B cell (primary cell): ENCODE measurements at regions not wholly inside any gene's neighbourhood (a gene's known extent, or its start where the extent isn't known, plus 50 kb on each side); places are given as distances from the start of the nearest gene placed in this dataset.

ENCODE experiments used
- ATAC-seq: fragments of 200-7000 bp; cut with Tn5 transposase; one replicate; pipeline ENCODE4 v1.10.0; 2021; ENCODE audit warnings: low read depth, mild to moderate bottlenecking, moderate number of reproducible peaks, moderate library complexity
- CTCF ChIA-PET: fragments of 350-600 bp; sonication (Branson Sonifier 250); formaldehyde crosslinking; loops from one replicate; lab custom pipeline; 2021; ENCODE audit warnings: antibody characterized with exemption, inconsistent platforms; lab: Charles Lee
- POLR2A ChIA-PET: fragments of 350-600 bp; sonication (Branson Sonifier 250); formaldehyde crosslinking; loops from one replicate; lab custom pipeline; 2021; ENCODE audit warnings: antibody characterized with exemption; lab: Charles Lee
- DNase-seq: peaks from one replicate; pipeline ENCODE4 v3.0.0; 2013
- H2AFZ ChIP-seq: 2 replicates; pipeline ENCODE4 v1.6.1; 2012; ENCODE audit warnings: mild to moderate bottlenecking, low read depth, low read length; ENCODE audit not compliant: insufficient read depth, poor library complexity, severe bottlenecking
- H3K27ac ChIP-seq, 2 donors: 1 replicate in 1 of 2; 2 replicates in 1 of 2; pipeline ENCODE4 v1.5.1; 2012 to 2013; ENCODE audit warnings: low read length in 2 of 2, mild to moderate bottlenecking in 2 of 2, moderate library complexity in 1 of 2
- H3K27me3 ChIP-seq, 4 experiments: fragments of 200-600 bp in 1 of 4; sonication (generic) in 1 of 4; replicated peaks in 1 of 4; 1 replicate in 2 of 4; 2 replicates in 2 of 4; pipeline versions ENCODE4 v1.6.1 to v1.7.0; 2013 to 2016; ENCODE audit warnings: low read length in 3 of 4, mild to moderate bottlenecking in 2 of 4, mixed read lengths in 1 of 4, moderate library complexity in 1 of 4; ENCODE audit not compliant: insufficient read depth in 4 of 4, control insufficient read depth in 3 of 4; ENCODE audit errors: control extremely low read depth in 1 of 4
- H3K36me3 ChIP-seq, 2 experiments: replicated peaks in 1 of 2; 1 replicate in 1 of 2; 2 replicates in 1 of 2; pipeline versions ENCODE4 v1.6.1 to v1.7.1; 2013; ENCODE audit warnings: low read length in 1 of 2; ENCODE audit not compliant: insufficient read depth in 2 of 2, control insufficient read depth in 1 of 2; ENCODE audit errors: control extremely low read depth in 1 of 2, extremely low read depth in 1 of 2
- H3K4me1 ChIP-seq, 2 donors: fragments of 200-600 bp in 1 of 2; sonication (generic) in 1 of 2; 1 replicate in 1 of 2; 2 replicates in 1 of 2; pipeline versions ENCODE4 v1.5.1 to v1.6.1; 2013 to 2017; ENCODE audit warnings: low read length in 2 of 2; ENCODE audit not compliant: control insufficient read depth in 2 of 2, insufficient read depth in 2 of 2
- H3K4me2 ChIP-seq: replicated peaks from 2 replicates; pipeline ENCODE3; 2012; ENCODE audit warnings: mild to moderate bottlenecking, low read depth, low read length; ENCODE audit not compliant: poor library complexity, severe bottlenecking
- H3K4me3 ChIP-seq, 5 experiments: fragments of 200-600 bp in 1 of 5; sonication (generic) in 1 of 5; 1 replicate in 3 of 5; 2 replicates in 2 of 5; pipeline versions ENCODE4 v1.5.1 to v1.7.0; 2011 to 2016; ENCODE audit warnings: low read length in 4 of 5, mild to moderate bottlenecking in 4 of 5, low read depth in 2 of 5, control low read depth in 1 of 5, moderate library complexity in 1 of 5; ENCODE audit not compliant: insufficient read depth in 1 of 5; ENCODE audit errors: control extremely low read depth in 1 of 5, extremely low read depth in 1 of 5
- H3K79me2 ChIP-seq: fragments of 200-600 bp; sonication (generic); one replicate; pipeline ENCODE4 v1.6.0; 2016; ENCODE audit warnings: low read length; ENCODE audit not compliant: control insufficient read depth, insufficient read depth
- H3K9ac ChIP-seq: fragments of 200-600 bp; sonication (generic); 2 replicates; pipeline ENCODE4 v1.6.1; 2017; ENCODE audit warnings: mild to moderate bottlenecking, low read length, moderate library complexity
- H3K9me3 ChIP-seq, 3 donors: one replicate each; pipeline versions ENCODE4 v1.6.1 to v1.7.1; 2013; ENCODE audit warnings: low read length in 2 of 3; ENCODE audit not compliant: control insufficient read depth in 2 of 3, insufficient read depth in 1 of 3; ENCODE audit errors: control extremely low read depth in 1 of 3
- H4K20me1 ChIP-seq: 2 replicates; pipeline ENCODE4 v1.6.0; 2012; ENCODE audit warnings: mild to moderate bottlenecking, low read length; ENCODE audit not compliant: insufficient read depth, control insufficient read depth, poor library complexity, severe bottlenecking
- H3K27ac Mint-ChIP-seq: one replicate; pipeline ENCODE4 v1.8.0; 2021; ENCODE audit warnings: mixed read lengths
- H3K27me3 Mint-ChIP-seq: one replicate; pipeline ENCODE4 v1.8.0; 2021; ENCODE audit warnings: mixed read lengths
- H3K4me1 Mint-ChIP-seq: one replicate; pipeline ENCODE4 v1.8.0; 2021; ENCODE audit warnings: mixed read lengths
- H3K4me3 Mint-ChIP-seq: one replicate; pipeline ENCODE4 v1.8.0; 2021; ENCODE audit warnings: mixed read lengths
- H3K9me3 Mint-ChIP-seq: one replicate; pipeline ENCODE4 v1.8.0; 2022; ENCODE audit warnings: mixed read lengths; ENCODE audit not compliant: insufficient read depth
- EZH2 ChIP-seq: IDR thresholded peaks from 2 replicates; pipeline ENCODE4 v1.6.1; 2012; ENCODE audit warnings: borderline replicate concordance, low read depth, mild to moderate bottlenecking, moderate library complexity, low read length; ENCODE audit not compliant: insufficient read depth, poor library complexity, severe bottlenecking
- WGBS: methylation state at CpG from one replicate; pipeline ENCODE4 v1.1.5; 2013; ENCODE audit warnings: missing lambda C conversion rate; ENCODE audit not compliant: insufficient coverage; 5-methylcytosine and 5-hydroxymethylcytosine counted together
- intact Hi-C: fragments of 100-400 bp; cut with micrococcal nuclease; formaldehyde crosslinking; loops from one replicate; pipeline ENCODE4 v1.10.0; 2022
- TF ChIP-seq, protein P1 (sequence below): fragments of 200-600 bp; IDR thresholded peaks from one replicate; pipeline ENCODE4 v1.8.0; 2022; ENCODE audit warnings: antibody characterized with exemption, mild to moderate bottlenecking

DNA sequence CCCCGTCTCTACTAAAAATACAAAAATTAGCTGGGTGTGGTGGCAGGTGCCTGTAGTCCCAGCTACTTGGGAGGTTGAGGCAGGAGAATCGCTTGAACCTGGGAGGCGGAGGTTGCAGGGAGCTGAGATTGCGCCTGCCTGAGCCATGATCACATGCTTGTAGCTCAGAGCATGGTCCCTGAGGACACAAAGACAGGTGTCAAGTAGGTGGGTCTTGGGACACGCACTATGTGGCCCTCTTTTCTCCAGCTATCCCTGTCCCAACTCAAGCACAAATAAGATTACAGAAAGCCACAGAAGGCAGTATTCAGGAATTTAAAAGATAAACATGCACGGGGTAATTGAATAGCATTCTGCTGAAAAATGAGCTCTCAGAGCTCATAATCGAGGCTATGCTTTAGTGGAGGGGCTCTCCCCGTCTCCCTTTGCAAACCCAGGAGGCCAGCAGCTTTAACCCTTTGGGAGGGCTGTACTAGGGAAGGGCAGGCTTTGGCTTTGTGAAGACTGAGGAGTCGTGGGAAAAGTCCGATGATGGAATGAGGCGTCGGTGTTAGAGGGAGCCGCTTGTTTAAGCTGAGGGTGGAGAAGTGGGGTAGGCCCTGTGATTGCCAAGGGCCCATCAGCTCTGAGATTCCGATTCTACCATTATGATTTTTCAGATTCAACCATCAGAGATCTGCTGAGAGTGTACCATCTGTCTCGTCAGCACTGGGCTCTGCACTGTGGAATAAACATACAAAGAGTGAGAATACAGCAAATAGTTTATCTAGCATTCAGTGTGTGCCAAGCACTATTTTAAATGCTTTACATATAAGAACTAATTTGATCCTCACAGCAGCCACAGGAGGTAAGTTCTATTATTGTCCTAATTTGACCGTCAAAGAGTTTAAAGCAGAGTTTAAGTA is 59.7 kb upstream of the CD34 start:
- Histone ChIP-seq H3K4me1 (no peaks in the 10 kb centered on the region), H3K27ac (no peak overlapping the region), H3K36me3 (no peaks in the 10 kb centered on the region), H4K20me1 (no peaks in the 10 kb centered on the region), H3K27me3 (peaks cover 0 to 15% (median 0%) of the 10 kb centered on the region in 4 experiments), H3K9me3 (no peaks in the 10 kb centered on the region), H3K79me2 (no peaks in the 10 kb centered on the region), H2AFZ (no peak overlapping the region), H3K4me2 (no peak overlapping the region), H3K9ac (no peak overlapping the region), H3K4me3 (no peak overlapping the region)
- TF ChIP-seq, protein P1, sequence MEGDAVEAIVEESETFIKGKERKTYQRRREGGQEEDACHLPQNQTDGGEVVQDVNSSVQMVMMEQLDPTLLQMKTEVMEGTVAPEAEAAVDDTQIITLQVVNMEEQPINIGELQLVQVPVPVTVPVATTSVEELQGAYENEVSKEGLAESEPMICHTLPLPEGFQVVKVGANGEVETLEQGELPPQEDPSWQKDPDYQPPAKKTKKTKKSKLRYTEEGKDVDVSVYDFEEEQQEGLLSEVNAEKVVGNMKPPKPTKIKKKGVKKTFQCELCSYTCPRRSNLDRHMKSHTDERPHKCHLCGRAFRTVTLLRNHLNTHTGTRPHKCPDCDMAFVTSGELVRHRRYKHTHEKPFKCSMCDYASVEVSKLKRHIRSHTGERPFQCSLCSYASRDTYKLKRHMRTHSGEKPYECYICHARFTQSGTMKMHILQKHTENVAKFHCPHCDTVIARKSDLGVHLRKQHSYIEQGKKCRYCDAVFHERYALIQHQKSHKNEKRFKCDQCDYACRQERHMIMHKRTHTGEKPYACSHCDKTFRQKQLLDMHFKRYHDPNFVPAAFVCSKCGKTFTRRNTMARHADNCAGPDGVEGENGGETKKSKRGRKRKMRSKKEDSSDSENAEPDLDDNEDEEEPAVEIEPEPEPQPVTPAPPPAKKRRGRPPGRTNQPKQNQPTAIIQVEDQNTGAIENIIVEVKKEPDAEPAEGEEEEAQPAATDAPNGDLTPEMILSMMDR, result no peak
- TF ChIP-seq EZH2, result no peak
- Mint-ChIP-seq H3K4me3 (no peak overlapping the region), H3K9me3 (no peaks in the 10 kb centered on the region), H3K27ac (no peak overlapping the region), H3K27me3 (peaks cover 23% of the 10 kb centered on the region), H3K4me1 (no peaks in the 10 kb centered on the region)
- POLR2A ChIA-PET, result no interaction called here
- intact Hi-C loops, result no loop called here
- WGBS, result 96% methylated on average over 9 of the region's 16 CpGs
- ATAC-seq, result no peak
- CTCF ChIA-PET, result interaction anchor here (1.0 to 1.5 kb wide), 3 partner anchors 73 to 351 kb away, joined by 3 to 4 read pairs (median 3); no protein-coding TSS in a partner anchor
- no peak for DNase-seq

DNA sequence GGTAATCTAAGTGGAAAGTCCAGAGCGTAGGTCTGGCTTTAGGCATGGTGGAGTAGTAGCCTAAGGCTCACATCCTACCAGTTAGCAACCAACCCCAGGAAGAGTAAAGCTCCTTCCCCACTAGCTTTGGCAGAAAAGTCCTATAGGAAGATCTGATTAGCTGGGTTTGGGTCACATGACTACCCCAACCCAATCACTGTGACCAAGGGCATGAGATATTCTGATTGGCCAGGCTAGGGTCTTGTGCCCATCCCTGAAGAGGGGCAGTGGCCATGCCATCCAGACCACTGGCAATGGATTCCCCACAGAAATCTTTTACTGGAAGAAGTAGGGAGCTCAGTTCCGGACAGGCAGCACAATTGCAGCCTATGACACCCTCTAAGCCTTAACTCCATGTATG is 58.6 kb upstream of the CD34 start:
- WGBS, result no CpG with 5 or more reads among the region's 2 CpGs
- Histone ChIP-seq H3K27ac (no peak overlapping the region), H3K36me3 (no peaks in the 10 kb centered on the region), H3K9me3 (no peaks in the 10 kb centered on the region), H3K27me3 (peaks cover 0 to 15% (median 2%) of the 10 kb centered on the region in 4 experiments), H3K4me3 (no peak overlapping the region), H2AFZ (no peak overlapping the region), H3K79me2 (no peaks in the 10 kb centered on the region), H3K4me2 (no peak overlapping the region), H4K20me1 (no peaks in the 10 kb centered on the region), H3K9ac (no peak overlapping the region), H3K4me1 (no peaks in the 10 kb centered on the region)
- no peak for ATAC-seq
- Mint-ChIP-seq H3K27ac (no peak overlapping the region), H3K27me3 (peaks cover 25% of the 10 kb centered on the region), H3K4me1 (peaks cover under 1% of the 10 kb centered on the region), H3K4me3 (no peak overlapping the region), H3K9me3 (no peaks in the 10 kb centered on the region)
- intact Hi-C loops, result loop anchor here (10.0 kb wide), 1 partner anchor 315 kb away; no protein-coding TSS in a partner anchor
- TF ChIP-seq, protein P1, result no peak
- no peak for TF ChIP-seq EZH2
- no peak for DNase-seq
- ChIA-PET POLR2A (no interaction called here), CTCF (interaction anchor here (1.0 to 1.5 kb wide), 3 partner anchors 72 to 350 kb away, joined by 3 to 4 read pairs (median 3); no protein-coding TSS in a partner anchor)
